GM10248 (cell line): ENCODE measurements at regions not wholly inside any gene's neighbourhood (a gene's known extent, or its start where the extent isn't known, plus 50 kb on each side); places are given as distances from the start of the nearest gene placed in this dataset.

Source experiments
- CTCF ChIA-PET: fragments of 300-600 bp; sonication (Branson Sonifier 250); formaldehyde crosslinking; extraction: SDS; loops from one replicate; lab custom pipeline; 2021; ENCODE audit warnings: antibody characterized with exemption; lab: Yijun Ruan, JAX
- POLR2A ChIA-PET: fragments of 350-650 bp; sonication (Branson Sonifier 250); formaldehyde crosslinking; extraction: SDS; loops from one replicate; lab custom pipeline; 2020; ENCODE audit warnings: antibody characterized with exemption; lab: Yijun Ruan, JAX
- DNase-seq: peaks from one replicate; pipeline ENCODE4 v3.0.0; 2012; ENCODE audit errors: extremely low spot score
- TF ChIP-seq, protein P1 (sequence below): IDR thresholded peaks from 2 replicates; pipeline ENCODE4 v1.5.1; 2012; ENCODE audit warnings: mild to moderate bottlenecking, low read depth; ENCODE audit errors: extremely low read depth, missing control alignments, control extremely low read depth

GRCh38 chr2:51971136-51971535 lies 939.2 kb upstream of the NRXN1 start:
- TF ChIP-seq, protein P1, sequence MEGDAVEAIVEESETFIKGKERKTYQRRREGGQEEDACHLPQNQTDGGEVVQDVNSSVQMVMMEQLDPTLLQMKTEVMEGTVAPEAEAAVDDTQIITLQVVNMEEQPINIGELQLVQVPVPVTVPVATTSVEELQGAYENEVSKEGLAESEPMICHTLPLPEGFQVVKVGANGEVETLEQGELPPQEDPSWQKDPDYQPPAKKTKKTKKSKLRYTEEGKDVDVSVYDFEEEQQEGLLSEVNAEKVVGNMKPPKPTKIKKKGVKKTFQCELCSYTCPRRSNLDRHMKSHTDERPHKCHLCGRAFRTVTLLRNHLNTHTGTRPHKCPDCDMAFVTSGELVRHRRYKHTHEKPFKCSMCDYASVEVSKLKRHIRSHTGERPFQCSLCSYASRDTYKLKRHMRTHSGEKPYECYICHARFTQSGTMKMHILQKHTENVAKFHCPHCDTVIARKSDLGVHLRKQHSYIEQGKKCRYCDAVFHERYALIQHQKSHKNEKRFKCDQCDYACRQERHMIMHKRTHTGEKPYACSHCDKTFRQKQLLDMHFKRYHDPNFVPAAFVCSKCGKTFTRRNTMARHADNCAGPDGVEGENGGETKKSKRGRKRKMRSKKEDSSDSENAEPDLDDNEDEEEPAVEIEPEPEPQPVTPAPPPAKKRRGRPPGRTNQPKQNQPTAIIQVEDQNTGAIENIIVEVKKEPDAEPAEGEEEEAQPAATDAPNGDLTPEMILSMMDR = no peak
- POLR2A ChIA-PET = no interaction called here
- DNase-seq = no peak
- CTCF ChIA-PET = interaction anchor here (1.5 kb wide), 1 partner anchor 17 kb away, joined by 3 read pairs; no protein-coding TSS in a partner anchor

- POLR2A ChIA-PET = no interaction called here
- DNase-seq = no peak
- CTCF ChIA-PET = interaction anchor here (1.4 kb wide), 1 partner anchor 8 kb away, joined by 3 read pairs; no protein-coding TSS in a partner anchor
- TF ChIP-seq, protein P1 = no peak
Observed at GRCh38 chr2:51969347-51969746, 937.4 kb upstream of the NRXN1 start.

GRCh38 chr2:51960841-51961335 lies 929.0 kb upstream of the NRXN1 start:
- CTCF ChIA-PET = interaction anchor here (1.0 to 1.6 kb wide), 2 partner anchors 9 to 14 kb away, joined by 3 read pairs; no protein-coding TSS in a partner anchor
- no peak for DNase-seq
- POLR2A ChIA-PET = no interaction called here
- TF ChIP-seq, protein P1 = no peak

DNA sequence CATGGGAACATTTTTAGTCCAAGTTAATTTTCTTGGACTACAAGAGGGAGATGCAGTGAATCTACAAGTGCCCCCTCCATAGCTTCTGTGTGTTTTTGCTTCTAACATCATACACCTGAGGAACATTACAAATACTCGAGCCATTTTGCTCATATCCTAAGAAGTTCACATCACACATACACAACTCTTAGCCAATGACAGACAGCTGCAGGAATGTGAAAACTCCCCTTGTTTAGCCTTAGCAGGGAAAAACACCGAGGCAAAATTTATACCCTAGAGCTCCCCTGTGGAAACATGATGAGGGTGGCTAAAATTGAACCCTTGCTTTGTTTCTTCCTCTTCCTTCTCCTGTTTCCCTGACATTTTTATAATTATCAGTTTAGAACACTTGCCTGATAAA lies 928.3 kb upstream of the NRXN1 start:
- ChIA-PET POLR2A (no interaction called here), CTCF (no interaction called here)
- DNase-seq = no peak
- TF ChIP-seq, protein P1 = no peak

DNA sequence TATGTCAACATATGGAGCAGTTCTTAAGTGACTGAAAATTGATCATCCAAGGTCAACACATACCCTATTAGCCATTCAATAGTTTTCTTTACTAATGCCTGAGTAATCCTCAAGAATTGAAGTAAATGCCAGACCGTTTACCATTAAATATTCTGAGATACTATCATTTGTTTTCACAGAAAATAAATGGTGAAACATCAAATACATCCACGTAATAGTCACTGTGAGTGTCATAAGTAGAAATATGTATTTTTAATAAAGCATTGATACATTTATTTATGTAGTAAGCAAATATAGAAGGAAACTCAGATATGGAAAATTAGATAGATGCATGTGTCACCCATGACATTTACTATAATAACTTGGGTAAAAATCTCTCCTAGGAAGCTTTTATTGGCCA lies 927.8 kb upstream of the NRXN1 start:
- ChIA-PET CTCF (no interaction called here), POLR2A (no interaction called here)
- DNase-seq = no peak
- TF ChIP-seq, protein P1 = no peak

GRCh38 chr2:51953931-51954330 lies 922.0 kb upstream of the NRXN1 start:
- POLR2A ChIA-PET = no interaction called here
- TF ChIP-seq, protein P1 = no peak
- DNase-seq = no peak
- CTCF ChIA-PET = interaction anchor here (0.8 kb wide), 1 partner anchor 17 kb away, joined by 3 read pairs; no protein-coding TSS in a partner anchor
